ENCODE measurements at regions not wholly inside any gene's neighbourhood (a gene's known extent, or its start where the extent isn't known, plus 50 kb on each side); places are given as distances from the start of the nearest gene placed in this dataset.

DNA sequence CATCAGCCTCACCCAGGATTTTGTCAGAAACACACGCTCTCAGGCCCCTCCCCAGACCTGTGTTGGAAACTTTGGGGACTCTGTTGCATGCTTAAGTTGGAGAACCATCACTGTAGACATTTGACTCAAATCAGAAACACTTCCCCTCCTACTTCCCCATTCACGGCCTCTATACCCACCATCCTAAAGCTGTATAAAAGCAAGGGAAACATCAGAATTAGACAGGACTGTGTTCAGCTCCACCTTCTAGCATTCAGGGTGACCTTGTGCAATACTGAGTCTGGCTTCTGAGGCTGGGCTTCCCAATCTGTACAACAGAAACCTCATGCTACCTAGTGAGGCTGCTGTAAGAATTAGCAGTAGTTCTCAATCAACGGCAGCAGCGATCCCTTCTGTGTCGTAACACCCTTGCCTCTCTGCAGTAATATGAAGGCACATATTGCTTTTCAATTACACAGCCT, 252.3 kb downstream of the LY86 start:
- H3K9me3 ChIP-seq, result peaks cover 0 to 5% of the 10 kb centered on the region in 2 donors
- H3K27me3 ChIP-seq, result no peaks in the 10 kb centered on the region
- H3K27ac ChIP-seq, result no peak overlapping the region
- intact Hi-C loops (cut with DNase I; ENCODE audit: low total_unique reads), result no loop called here
- no peak for DNase-seq
- no peaks in the 10 kb centered on the region for H3K4me1 ChIP-seq
- TF ChIP-seq POLR2A (IDR thresholded peaks at IDR 0.05), result no peak
- TF ChIP-seq, protein P1, sequence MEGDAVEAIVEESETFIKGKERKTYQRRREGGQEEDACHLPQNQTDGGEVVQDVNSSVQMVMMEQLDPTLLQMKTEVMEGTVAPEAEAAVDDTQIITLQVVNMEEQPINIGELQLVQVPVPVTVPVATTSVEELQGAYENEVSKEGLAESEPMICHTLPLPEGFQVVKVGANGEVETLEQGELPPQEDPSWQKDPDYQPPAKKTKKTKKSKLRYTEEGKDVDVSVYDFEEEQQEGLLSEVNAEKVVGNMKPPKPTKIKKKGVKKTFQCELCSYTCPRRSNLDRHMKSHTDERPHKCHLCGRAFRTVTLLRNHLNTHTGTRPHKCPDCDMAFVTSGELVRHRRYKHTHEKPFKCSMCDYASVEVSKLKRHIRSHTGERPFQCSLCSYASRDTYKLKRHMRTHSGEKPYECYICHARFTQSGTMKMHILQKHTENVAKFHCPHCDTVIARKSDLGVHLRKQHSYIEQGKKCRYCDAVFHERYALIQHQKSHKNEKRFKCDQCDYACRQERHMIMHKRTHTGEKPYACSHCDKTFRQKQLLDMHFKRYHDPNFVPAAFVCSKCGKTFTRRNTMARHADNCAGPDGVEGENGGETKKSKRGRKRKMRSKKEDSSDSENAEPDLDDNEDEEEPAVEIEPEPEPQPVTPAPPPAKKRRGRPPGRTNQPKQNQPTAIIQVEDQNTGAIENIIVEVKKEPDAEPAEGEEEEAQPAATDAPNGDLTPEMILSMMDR (IDR thresholded peaks at IDR 0.05), result no peak
- H3K4me3 ChIP-seq, result no peak overlapping the region
- no peaks in the 10 kb centered on the region for H3K36me3 ChIP-seq

DNA sequence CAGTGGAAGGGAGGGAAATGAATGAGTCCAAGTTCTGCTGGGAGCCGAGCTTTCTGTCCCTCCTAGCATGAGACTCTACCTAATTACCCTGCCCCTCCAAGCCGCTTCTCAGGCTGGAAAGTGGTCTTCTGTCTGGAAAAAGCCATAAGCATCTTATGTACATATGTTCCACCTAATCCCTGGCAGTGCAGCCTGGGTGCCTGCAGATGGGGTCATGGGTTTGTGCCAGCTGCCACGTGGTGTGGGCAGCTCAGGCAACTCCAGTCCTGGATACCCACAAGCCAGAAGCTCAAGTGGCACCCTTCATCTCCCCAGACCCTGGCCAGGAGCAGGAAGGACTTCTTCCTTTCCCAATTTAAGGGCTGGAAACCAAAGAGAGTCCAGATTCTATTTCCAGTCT, 253.1 kb downstream of the LY86 start:
- no peak for DNase-seq
- Histone ChIP-seq H3K4me1 (no peaks in the 10 kb centered on the region), H3K4me3 (no peak overlapping the region), H3K27me3 (no peaks in the 10 kb centered on the region), H3K27ac (no peak overlapping the region), H3K36me3 (no peaks in the 10 kb centered on the region), H3K9me3 (peaks cover 0 to 5% of the 10 kb centered on the region in 2 donors)
- TF ChIP-seq, protein P1 (IDR thresholded peaks at IDR 0.05), result no peak
- TF ChIP-seq POLR2A (IDR thresholded peaks at IDR 0.05), result no peak
- intact Hi-C loops (cut with DNase I; ENCODE audit: low total_unique reads), result no loop called here

DNA sequence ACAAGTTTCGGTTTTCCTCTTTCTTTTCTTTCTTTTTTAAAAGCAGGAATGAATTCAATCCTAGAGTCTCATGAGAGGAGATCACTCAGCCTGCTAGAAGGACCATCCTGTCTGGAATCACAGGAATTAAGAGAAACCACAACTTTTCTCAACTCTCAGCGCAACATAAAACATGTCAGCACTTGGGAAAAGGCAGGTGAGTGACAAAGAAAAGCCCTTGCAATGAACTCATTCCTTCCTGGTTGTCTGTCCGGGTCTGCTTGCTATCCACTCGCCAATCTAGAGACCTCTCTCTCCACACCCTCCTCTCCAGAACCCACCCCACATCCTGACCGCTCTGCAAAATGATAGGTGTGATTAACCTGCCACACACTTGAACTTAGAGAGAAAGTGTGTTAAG, 253.8 kb downstream of the LY86 start:
- intact Hi-C loops (cut with DNase I; ENCODE audit: low total_unique reads), result no loop called here
- TF ChIP-seq, protein P1 (IDR thresholded peaks at IDR 0.05), result no peak
- no peak for TF ChIP-seq POLR2A (IDR thresholded peaks at IDR 0.05)
- H3K9me3 ChIP-seq, result peaks cover 0 to 5% of the 10 kb centered on the region in 2 donors
- H3K4me3 ChIP-seq, result no peak overlapping the region
- H3K4me1 ChIP-seq, result no peaks in the 10 kb centered on the region
- no peaks in the 10 kb centered on the region for H3K27me3 ChIP-seq
- H3K27ac ChIP-seq, result no peak overlapping the region
- no peaks in the 10 kb centered on the region for H3K36me3 ChIP-seq
- no peak for DNase-seq

DNA sequence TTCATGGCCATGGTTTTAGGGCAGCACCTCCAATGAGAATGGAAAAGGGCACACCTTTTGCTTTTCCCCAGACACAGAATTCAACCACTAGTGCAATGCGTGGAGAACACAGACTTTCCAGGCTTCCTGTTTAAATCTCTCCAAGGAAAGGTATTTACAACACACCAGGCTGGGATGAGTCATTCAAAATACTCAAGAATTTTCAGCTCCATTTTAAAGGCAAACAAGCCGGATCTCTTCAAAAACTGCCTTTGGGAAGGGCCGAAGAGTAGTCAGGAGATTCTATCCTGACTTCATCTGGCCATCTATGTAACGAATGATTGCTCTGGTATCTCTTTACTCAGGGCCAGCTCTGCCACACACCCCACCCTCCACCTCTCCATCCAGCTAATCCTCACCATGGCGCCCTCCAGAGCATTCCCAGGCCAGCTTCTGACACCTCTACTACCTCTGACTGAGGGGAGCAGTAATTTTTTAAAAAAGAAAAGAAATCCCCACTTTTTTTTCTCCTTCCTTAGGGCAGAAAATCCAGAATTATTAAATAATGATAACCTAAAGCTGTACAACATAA, 254.6 kb downstream of the LY86 start:
- no peak for DNase-seq
- Histone ChIP-seq H3K27ac (no peak overlapping the region), H3K36me3 (no peaks in the 10 kb centered on the region), H3K4me3 (no peak overlapping the region), H3K4me1 (no peaks in the 10 kb centered on the region), H3K9me3 (peaks cover 0 to 5% of the 10 kb centered on the region in 2 donors), H3K27me3 (no peaks in the 10 kb centered on the region)
- TF ChIP-seq POLR2A (IDR thresholded peaks at IDR 0.05), result no peak
- TF ChIP-seq, protein P1 (IDR thresholded peaks at IDR 0.05), result no peak
- intact Hi-C loops (cut with DNase I; ENCODE audit: low total_unique reads), result no loop called here

DNA sequence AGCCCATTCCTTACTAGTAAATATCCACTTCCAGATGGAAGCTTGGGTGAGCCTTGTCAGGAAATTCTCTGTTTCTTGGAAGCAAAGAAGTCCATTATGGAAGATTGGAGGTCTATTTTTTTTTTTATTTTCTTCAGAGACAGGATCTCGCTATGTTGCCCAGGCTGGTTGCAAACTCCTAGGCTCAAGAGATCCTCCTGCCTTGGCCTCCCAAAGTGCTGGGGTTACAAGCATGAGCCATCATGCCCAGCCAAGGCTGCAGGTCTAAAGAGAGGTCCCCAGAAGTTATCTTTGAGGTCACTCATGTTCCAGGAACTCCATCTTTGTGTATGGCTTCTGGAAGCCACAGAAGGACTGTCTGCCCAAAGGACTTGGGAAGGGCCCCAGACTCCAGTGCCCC, 255.3 kb downstream of the LY86 start:
- no peak for DNase-seq
- H3K9me3 ChIP-seq, result peaks cover 0 to 5% of the 10 kb centered on the region in 2 donors
- no peak overlapping the region for H3K4me3 ChIP-seq
- intact Hi-C loops (cut with DNase I; ENCODE audit: low total_unique reads), result no loop called here
- H3K27me3 ChIP-seq, result no peaks in the 10 kb centered on the region
- H3K36me3 ChIP-seq, result no peaks in the 10 kb centered on the region
- H3K27ac ChIP-seq, result no peak overlapping the region
- TF ChIP-seq, protein P1 (IDR thresholded peaks at IDR 0.05), result no peak
- H3K4me1 ChIP-seq, result no peaks in the 10 kb centered on the region

Measured in uterus (tissue), 3 donors.